ENCODE measurements at regions not wholly inside any gene's neighbourhood (a gene's known extent, or its start where the extent isn't known, plus 50 kb on each side); places are given as distances from the start of the nearest gene placed in this dataset.

GRCh38 chr3:71927505-71928066, 142.6 kb upstream of the PROK2 start:
- no peaks in the 10 kb centered on the region for H3K27me3 ChIP-seq (ENCODE audit: insufficient read depth)
- no peak for DNase-seq (ENCODE audit: low spot score)

More at GRCh38 chr3:71927505-71928066, 142.6 kb upstream of the PROK2 start:
- Mint-ChIP-seq H3K9me3 (no peaks in the 10 kb centered on the region; the same call in 2 of the 3 replicates), H3K4me1 (peaks cover 44% of the 10 kb centered on the region), H3K36me3 (ENCODE audit: low read depth) (no peaks in the 10 kb centered on the region; the same call in 2 of the 3 replicates), H3K27me3 (ENCODE audit: insufficient read depth, low read depth, poor library complexity) (peaks cover 14% of the 10 kb centered on the region), H3K4me3 (no peak overlapping the region), H3K27ac (no peak overlapping the region)
- H3K4me2 ChIP-seq: 0 out of 2 replicates have a peak overlapping the region, but pooled peaks have one; percentile 6
- H3K79me2 ChIP-seq (replicated peaks; ENCODE audit: insufficient read depth): no peaks in the 10 kb centered on the region
- H3K27ac ChIP-seq (ENCODE audit: low read depth): no peak overlapping the region; the same call in 1 of the 2 replicates
- no peak overlapping the region for H3K4me3 ChIP-seq
- no peak for ATAC-seq
- H3K4me1 ChIP-seq (ENCODE audit: insufficient read depth): peaks cover 42% of the 10 kb centered on the region
- no peaks in the 10 kb centered on the region for H4K20me1 ChIP-seq (replicated peaks; ENCODE audit: insufficient read depth)
- no peaks in the 10 kb centered on the region for H3F3A ChIP-seq (replicated peaks; ENCODE audit: low read depth)
- H3K36me3 ChIP-seq (ENCODE audit: insufficient read depth): no peaks in the 10 kb centered on the region
- 0 out of 2 replicates have a peak, but pooled peaks cover 6% of the 10 kb centered on the region for H3K9me2 ChIP-seq (ENCODE audit: insufficient read depth)
- no peak overlapping the region for H2AFZ ChIP-seq
- TF ChIP-seq ZNF331 (CRISPR knock-in tag; IDR thresholded peaks at IDR 0.05; ENCODE audit: low read depth) (no peak), NANOG (IDR thresholded peaks at IDR 0.05; ENCODE audit: borderline replicate concordance) (no peak), ETS1 (IDR thresholded peaks at IDR 0.05) (no peak), JUNB (IDR thresholded peaks at IDR 0.05; ENCODE audit: unreplicated experiment) (no peak), EZH2 (IDR thresholded peaks at IDR 0.05; ENCODE audit: low read depth, unreplicated experiment) (no peak), ZNF462 (CRISPR knock-in tag; IDR thresholded peaks at IDR 0.05) (no peak), EZH2phosphoT487 (IDR thresholded peaks at IDR 0.05; ENCODE audit: unreplicated experiment) (no peak), CREB1 (CRISPR knock-in tag; IDR thresholded peaks at IDR 0.05; ENCODE audit: low read depth) (no peak), POLR2AphosphoS5 (IDR thresholded peaks at IDR 0.05; ENCODE audit: low read depth) (no peak), CTCF (conservative IDR thresholded peaks at IDR 0.05; ENCODE audit: low read depth in 2 of 2) (no peak), ZNF114 (CRISPR knock-in tag; IDR thresholded peaks at IDR 0.05) (no peak)
